ENCODE measurements at regions not wholly inside any gene's neighbourhood (a gene's known extent, or its start where the extent isn't known, plus 50 kb on each side); places are given as distances from the start of the nearest gene placed in this dataset.

DNA sequence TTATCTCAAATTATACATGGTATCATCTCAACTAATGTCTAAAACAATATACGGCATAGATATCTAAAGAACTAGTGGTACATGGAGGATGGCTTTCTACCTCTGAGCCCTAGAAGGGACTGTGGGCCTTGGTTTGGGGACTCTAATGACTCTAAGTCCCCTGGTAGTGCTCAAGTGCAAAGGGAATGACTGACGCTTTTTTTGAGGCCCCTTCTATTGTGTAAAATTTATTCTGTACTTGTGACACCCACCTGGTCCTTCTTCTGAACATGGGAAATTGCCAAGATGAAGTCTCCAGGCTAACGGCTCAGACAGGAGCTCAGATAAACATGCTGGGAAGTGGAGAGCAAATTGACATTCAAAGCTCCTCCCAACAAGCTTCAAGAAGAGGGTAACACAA is 53.4 kb upstream of the IGLL5 start:
- TF ChIP-seq, protein P1, sequence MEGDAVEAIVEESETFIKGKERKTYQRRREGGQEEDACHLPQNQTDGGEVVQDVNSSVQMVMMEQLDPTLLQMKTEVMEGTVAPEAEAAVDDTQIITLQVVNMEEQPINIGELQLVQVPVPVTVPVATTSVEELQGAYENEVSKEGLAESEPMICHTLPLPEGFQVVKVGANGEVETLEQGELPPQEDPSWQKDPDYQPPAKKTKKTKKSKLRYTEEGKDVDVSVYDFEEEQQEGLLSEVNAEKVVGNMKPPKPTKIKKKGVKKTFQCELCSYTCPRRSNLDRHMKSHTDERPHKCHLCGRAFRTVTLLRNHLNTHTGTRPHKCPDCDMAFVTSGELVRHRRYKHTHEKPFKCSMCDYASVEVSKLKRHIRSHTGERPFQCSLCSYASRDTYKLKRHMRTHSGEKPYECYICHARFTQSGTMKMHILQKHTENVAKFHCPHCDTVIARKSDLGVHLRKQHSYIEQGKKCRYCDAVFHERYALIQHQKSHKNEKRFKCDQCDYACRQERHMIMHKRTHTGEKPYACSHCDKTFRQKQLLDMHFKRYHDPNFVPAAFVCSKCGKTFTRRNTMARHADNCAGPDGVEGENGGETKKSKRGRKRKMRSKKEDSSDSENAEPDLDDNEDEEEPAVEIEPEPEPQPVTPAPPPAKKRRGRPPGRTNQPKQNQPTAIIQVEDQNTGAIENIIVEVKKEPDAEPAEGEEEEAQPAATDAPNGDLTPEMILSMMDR (IDR thresholded peaks at IDR 0.05): no peak
- TF ChIP-seq POLR2A (IDR thresholded peaks at IDR 0.05): no peak
